ENCODE measurements at regions not wholly inside any gene's neighbourhood (a gene's known extent, or its start where the extent isn't known, plus 50 kb on each side); places are given as distances from the start of the nearest gene placed in this dataset.

GRCh38 chr2:8086357-8086756 lies 595.5 kb upstream of the ID2 start:
- no peak for TF ChIP-seq POLR2A (IDR thresholded peaks at IDR 0.05)
- TF ChIP-seq CTCF (IDR thresholded peaks at IDR 0.05), result no peak
